MM.1S (cell line): ENCODE measurements at regions not wholly inside any gene's neighbourhood (a gene's known extent, or its start where the extent isn't known, plus 50 kb on each side); places are given as distances from the start of the nearest gene placed in this dataset.

Experiments
- DNase-seq: peaks from one replicate; pipeline ENCODE4 v3.0.0-alpha.2; 2015
- H2AFZ ChIP-seq: fragments of 300-600 bp; sonication (generic); 2 replicates; pipeline ENCODE4 v1.6.0; 2016; ENCODE audit warnings: antibody characterized with exemption, low read length
- H3F3A ChIP-seq: fragments of 300-600 bp; sonication (generic); 2 replicates; pipeline ENCODE4 v1.6.1; 2016; ENCODE audit warnings: mild to moderate bottlenecking, antibody characterized with exemption, low read length, moderate library complexity, mixed read lengths; ENCODE audit not compliant: insufficient read depth
- H3K27ac ChIP-seq: fragments of 300-600 bp; sonication (generic); 2 replicates; pipeline ENCODE4 v1.5.1; 2016; ENCODE audit warnings: mild to moderate bottlenecking, low read length
- H3K27me3 ChIP-seq: fragments of 300-600 bp; sonication (generic); replicated peaks from 2 replicates; pipeline ENCODE4 v1.6.0; 2016; ENCODE audit warnings: low read length; ENCODE audit not compliant: insufficient read depth
- H3K36me3 ChIP-seq: fragments of 300-600 bp; sonication (generic); replicated peaks from 2 replicates; pipeline ENCODE4 v1.6.1; 2016; ENCODE audit warnings: mild to moderate bottlenecking, low read length, mixed read lengths; ENCODE audit not compliant: insufficient read depth
- H3K4me1 ChIP-seq: fragments of 300-600 bp; sonication (generic); 2 replicates; pipeline ENCODE4 v1.6.1; 2016; ENCODE audit warnings: low read length, mixed read lengths
- H3K4me2 ChIP-seq: fragments of 300-600 bp; sonication (generic); 2 replicates; pipeline ENCODE4 v1.6.0; 2016; ENCODE audit warnings: low read depth, low read length
- H3K4me3 ChIP-seq: fragments of 300-600 bp; sonication (generic); 2 replicates; pipeline ENCODE4 v1.5.1; 2016; ENCODE audit warnings: low read length, mixed read lengths
- H3K79me2 ChIP-seq: fragments of 300-600 bp; sonication (generic); 2 replicates; pipeline ENCODE4 v1.6.1; 2016; ENCODE audit warnings: mixed run types, low read length, mixed read lengths
- H3K9ac ChIP-seq: fragments of 300-600 bp; sonication (generic); 2 replicates; pipeline ENCODE4 v1.6.1; 2016; ENCODE audit warnings: low read length, mixed read lengths
- H3K9me2 ChIP-seq: fragments of 300-600 bp; sonication (generic); replicated peaks from 2 replicates; pipeline ENCODE4 v1.6.1; 2016; ENCODE audit warnings: mild to moderate bottlenecking, low read length, mixed read lengths; ENCODE audit not compliant: insufficient read depth
- H3K9me3 ChIP-seq: fragments of 300-600 bp; sonication (generic); replicated peaks from 2 replicates; pipeline ENCODE4 v1.6.1; 2016; ENCODE audit warnings: mild to moderate bottlenecking, low read length, mixed read lengths; ENCODE audit not compliant: insufficient read depth
- H4K20me1 ChIP-seq: fragments of 300-600 bp; sonication (generic); 2 replicates; pipeline ENCODE4 v1.6.1; 2016; ENCODE audit warnings: mild to moderate bottlenecking, low read length, moderate library complexity, mixed read lengths; ENCODE audit not compliant: insufficient read depth
- EZH2 ChIP-seq: fragments of 300-600 bp; sonication (generic); optimal IDR thresholded peaks from 2 replicates; pipeline ENCODE3; 2017; ENCODE audit warnings: low read depth, mild to moderate bottlenecking, antibody characterized with exemption, low read length, mixed read lengths
- EZH2phosphoT487 ChIP-seq: fragments of 300-600 bp; sonication (generic); IDR thresholded peaks from 2 replicates; pipeline ENCODE4 v1.6.1; 2018; ENCODE audit warnings: antibody characterized with exemption, low read length
- TF ChIP-seq, protein P1 (sequence below): fragments of 300-600 bp; sonication (generic); IDR thresholded peaks from 2 replicates; pipeline ENCODE4 v1.5.1; 2016; ENCODE audit warnings: antibody characterized with exemption, low read length, mixed read lengths

DNA sequence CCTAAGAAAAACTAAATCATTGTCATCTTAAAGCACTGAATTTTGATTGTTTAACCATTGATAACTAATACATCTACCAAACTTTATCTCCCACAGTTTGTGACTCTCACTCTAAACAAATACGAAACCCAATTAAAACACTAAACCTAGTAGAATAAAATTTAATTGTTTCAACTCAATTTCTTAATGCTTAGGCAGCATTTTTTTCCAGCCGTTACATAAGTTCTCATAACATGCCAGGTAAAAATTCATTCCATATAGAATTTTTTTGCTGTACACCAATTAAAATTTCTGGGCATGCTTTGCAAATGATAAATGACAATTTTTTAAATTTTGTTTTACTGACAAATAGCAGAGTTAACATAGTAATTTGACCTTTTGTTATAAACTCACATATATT is 658.2 kb upstream of the FLRT2 start:
- Histone ChIP-seq H3K27ac (no peak overlapping the region), H3K4me3 (no peak overlapping the region), H3K36me3 (no peaks in the 10 kb centered on the region), H3K9me2 (no peaks in the 10 kb centered on the region), H3K4me1 (no peaks in the 10 kb centered on the region), H3K27me3 (no peaks in the 10 kb centered on the region), H3F3A (no peaks in the 10 kb centered on the region), H3K4me2 (no peak overlapping the region), H3K79me2 (no peaks in the 10 kb centered on the region), H3K9me3 (no peaks in the 10 kb centered on the region), H4K20me1 (no peaks in the 10 kb centered on the region), H3K9ac (no peak overlapping the region), H2AFZ (no peak overlapping the region)
- no peak for DNase-seq
- TF ChIP-seq, protein P1, sequence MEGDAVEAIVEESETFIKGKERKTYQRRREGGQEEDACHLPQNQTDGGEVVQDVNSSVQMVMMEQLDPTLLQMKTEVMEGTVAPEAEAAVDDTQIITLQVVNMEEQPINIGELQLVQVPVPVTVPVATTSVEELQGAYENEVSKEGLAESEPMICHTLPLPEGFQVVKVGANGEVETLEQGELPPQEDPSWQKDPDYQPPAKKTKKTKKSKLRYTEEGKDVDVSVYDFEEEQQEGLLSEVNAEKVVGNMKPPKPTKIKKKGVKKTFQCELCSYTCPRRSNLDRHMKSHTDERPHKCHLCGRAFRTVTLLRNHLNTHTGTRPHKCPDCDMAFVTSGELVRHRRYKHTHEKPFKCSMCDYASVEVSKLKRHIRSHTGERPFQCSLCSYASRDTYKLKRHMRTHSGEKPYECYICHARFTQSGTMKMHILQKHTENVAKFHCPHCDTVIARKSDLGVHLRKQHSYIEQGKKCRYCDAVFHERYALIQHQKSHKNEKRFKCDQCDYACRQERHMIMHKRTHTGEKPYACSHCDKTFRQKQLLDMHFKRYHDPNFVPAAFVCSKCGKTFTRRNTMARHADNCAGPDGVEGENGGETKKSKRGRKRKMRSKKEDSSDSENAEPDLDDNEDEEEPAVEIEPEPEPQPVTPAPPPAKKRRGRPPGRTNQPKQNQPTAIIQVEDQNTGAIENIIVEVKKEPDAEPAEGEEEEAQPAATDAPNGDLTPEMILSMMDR, result no peak
- TF ChIP-seq EZH2phosphoT487, result no peak
- no peak for TF ChIP-seq EZH2

DNA sequence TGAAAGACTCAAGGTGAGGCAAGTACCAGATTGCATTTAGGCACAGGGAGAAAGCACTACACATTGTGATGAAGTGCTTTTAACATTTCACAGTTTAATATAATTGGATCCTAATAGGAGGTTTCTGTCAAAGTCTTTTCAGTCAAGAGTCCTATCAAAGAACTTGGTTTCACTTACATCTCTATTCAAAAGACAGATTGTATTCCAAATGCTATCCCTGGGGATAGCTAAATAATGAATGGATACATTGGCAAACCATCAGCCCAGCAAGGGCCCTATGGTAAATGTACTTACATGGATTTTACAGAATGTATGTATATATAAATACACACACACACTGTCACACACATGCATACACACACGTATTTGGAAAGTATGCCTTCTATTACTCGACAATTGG is 655.5 kb upstream of the FLRT2 start:
- Histone ChIP-seq H3F3A (no peaks in the 10 kb centered on the region), H3K27ac (no peak overlapping the region), H3K4me2 (no peak overlapping the region), H3K79me2 (no peaks in the 10 kb centered on the region), H3K4me3 (no peak overlapping the region), H3K4me1 (no peaks in the 10 kb centered on the region), H3K36me3 (no peaks in the 10 kb centered on the region), H3K9me2 (no peaks in the 10 kb centered on the region), H4K20me1 (no peaks in the 10 kb centered on the region), H3K27me3 (no peaks in the 10 kb centered on the region), H3K9me3 (no peaks in the 10 kb centered on the region), H3K9ac (no peak overlapping the region), H2AFZ (no peak overlapping the region)
- DNase-seq, result no peak
- TF ChIP-seq EZH2 (no peak), EZH2phosphoT487 (no peak)
- TF ChIP-seq, protein P1, result no peak

DNA sequence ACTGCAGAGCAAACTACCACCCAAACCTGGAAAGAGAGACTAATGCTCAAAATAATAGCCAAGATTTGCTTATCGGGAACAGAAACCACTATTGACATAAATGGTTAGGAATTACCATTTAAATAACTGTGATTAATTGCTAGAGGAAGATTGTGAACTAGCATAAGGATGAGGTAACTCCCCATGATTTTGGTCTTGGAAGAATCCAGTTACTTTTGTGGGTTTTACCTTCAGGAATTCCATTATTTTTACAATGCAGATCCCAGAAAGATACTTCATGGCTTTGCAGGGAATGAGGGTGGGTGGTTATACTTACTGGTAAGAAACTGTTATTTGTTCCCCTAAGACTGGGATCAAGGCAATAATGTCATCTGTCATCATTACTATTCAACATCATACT is 652.9 kb upstream of the FLRT2 start:
- DNase-seq, result no peak
- Histone ChIP-seq H3K9me3 (no peaks in the 10 kb centered on the region), H3K27me3 (no peaks in the 10 kb centered on the region), H3K79me2 (no peaks in the 10 kb centered on the region), H3K27ac (no peak overlapping the region), H3K9ac (no peak overlapping the region), H2AFZ (no peak overlapping the region), H4K20me1 (no peaks in the 10 kb centered on the region), H3K4me3 (no peak overlapping the region), H3K4me1 (no peaks in the 10 kb centered on the region), H3F3A (no peaks in the 10 kb centered on the region), H3K9me2 (no peaks in the 10 kb centered on the region), H3K4me2 (no peak overlapping the region), H3K36me3 (no peaks in the 10 kb centered on the region)
- TF ChIP-seq EZH2 (no peak), EZH2phosphoT487 (no peak)
- TF ChIP-seq, protein P1, result no peak
